ENCODE measurements at regions not wholly inside any gene's neighbourhood (a gene's known extent, or its start where the extent isn't known, plus 50 kb on each side); places are given as distances from the start of the nearest gene placed in this dataset.

- Mint-ChIP-seq H3K27ac (no peak overlapping the region), H3K4me3 (no peak overlapping the region; a peak in 1 of 5 replicates), H3K9me3 (peaks cover 4 to 5% of the 10 kb centered on the region in 2 experiments; a peak in 4 of 5 replicates), H3K4me1 (peaks cover 0 to 6% of the 10 kb centered on the region in 2 experiments; a peak in 2 of 4 replicates), H3K27me3 (ENCODE audit: low read depth) (peaks cover 81% of the 10 kb centered on the region), H3K36me3 (ENCODE audit: insufficient read depth in 1 of 3, low read depth in 3 of 3) (no peaks in the 10 kb centered on the region; a peak in 1 of 7 replicates)
- Histone ChIP-seq H3K27me3 (ENCODE audit: insufficient read depth, low read length) (peaks cover 30% of the 10 kb centered on the region), H2AFZ (ENCODE audit: low read length) (no peak overlapping the region), H3K56ac (ENCODE audit: insufficient read length, low read depth, low read length) (no peak overlapping the region), H3K4me1 (ENCODE audit: insufficient read depth, low read length) (no peaks in the 10 kb centered on the region), H3K79me2 (ENCODE audit: insufficient read depth, low read length) (no peaks in the 10 kb centered on the region), H3K27ac (ENCODE audit: insufficient read length, low read depth, low read length) (no peak overlapping the region), H2BK120ac (ENCODE audit: low read depth, low read length, poor library complexity, severe bottlenecking) (no peak overlapping the region), H3K4ac (ENCODE audit: low read depth, low read length) (no peak overlapping the region), H3K79me1 (ENCODE audit: insufficient read depth, low read depth, low read length, poor library complexity, severe bottlenecking) (no peaks in the 10 kb centered on the region), H2BK20ac (ENCODE audit: low read depth, low read length, poor library complexity, severe bottlenecking) (no peak overlapping the region), H4K91ac (ENCODE audit: insufficient read length, low read depth, low read length) (no peak overlapping the region), H4K8ac (replicated peaks; ENCODE audit: insufficient read length, low read depth, low read length) (no peak overlapping the region), H2AK5ac (ENCODE audit: insufficient read length, low read length) (no peak overlapping the region), H3K14ac (ENCODE audit: insufficient read depth, low read length) (no peak overlapping the region), H2BK12ac (ENCODE audit: insufficient read length, low read depth, low read length) (no peak overlapping the region), H3K23me2 (ENCODE audit: insufficient read length, low read depth, low read length, poor library complexity, severe bottlenecking) (no peaks in the 10 kb centered on the region), H3T11ph (ENCODE audit: low read length) (no peak overlapping the region), H4K5ac (ENCODE audit: insufficient read length, low read depth, low read length) (no peak overlapping the region), H3K4me2 (ENCODE audit: insufficient read depth, insufficient read length, low read length) (no peak overlapping the region), H3K23ac (ENCODE audit: insufficient read length, low read depth, low read length) (no peak overlapping the region), H2BK5ac (ENCODE audit: insufficient read length, low read length) (no peak overlapping the region), H3K9me3 (ENCODE audit: control insufficient read depth, low read depth, low read length) (no peaks in the 10 kb centered on the region), H3K9ac (ENCODE audit: extremely low read depth, insufficient read length, low read length) (no peak overlapping the region), H2BK15ac (ENCODE audit: low read depth, low read length) (no peak overlapping the region), H4K20me1 (ENCODE audit: control insufficient read depth, insufficient read depth, insufficient read length) (no peaks in the 10 kb centered on the region), H3K18ac (ENCODE audit: insufficient read length, low read depth, low read length) (no peak overlapping the region)
- WGBS (ENCODE audit: extremely low coverage, insufficient read length, low lambda C conversion rate): no CpG with 5 or more reads among the region's 3 CpGs
- TF ChIP-seq CTCF (conservative IDR thresholded peaks at IDR 0.05): no peak
- DNase-seq: no peak
These were observed 71.5 kb upstream of the FBRSL1 start for GRCh38 chr12:132418393-132418925.
